NCI-H524 treated with DMSO at 0.1 percent for 48 hours (cell line): ENCODE measurements at regions not wholly inside any gene's neighbourhood (a gene's known extent, or its start where the extent isn't known, plus 50 kb on each side); places are given as distances from the start of the nearest gene placed in this dataset.
A peak's percentile ranks its signal among the peaks of the same experiment; 100 is the strongest.
"Not testable (repeated sequence)": the region's sequence is repeated elsewhere in the genome, so short reads cannot be mapped to it uniquely, and the experiment has no call there.

Source experiments
- DNase-seq: peaks from one replicate; lab custom pipeline; 2025; lab: John Stamatoyannopoulos, UW

DNA sequence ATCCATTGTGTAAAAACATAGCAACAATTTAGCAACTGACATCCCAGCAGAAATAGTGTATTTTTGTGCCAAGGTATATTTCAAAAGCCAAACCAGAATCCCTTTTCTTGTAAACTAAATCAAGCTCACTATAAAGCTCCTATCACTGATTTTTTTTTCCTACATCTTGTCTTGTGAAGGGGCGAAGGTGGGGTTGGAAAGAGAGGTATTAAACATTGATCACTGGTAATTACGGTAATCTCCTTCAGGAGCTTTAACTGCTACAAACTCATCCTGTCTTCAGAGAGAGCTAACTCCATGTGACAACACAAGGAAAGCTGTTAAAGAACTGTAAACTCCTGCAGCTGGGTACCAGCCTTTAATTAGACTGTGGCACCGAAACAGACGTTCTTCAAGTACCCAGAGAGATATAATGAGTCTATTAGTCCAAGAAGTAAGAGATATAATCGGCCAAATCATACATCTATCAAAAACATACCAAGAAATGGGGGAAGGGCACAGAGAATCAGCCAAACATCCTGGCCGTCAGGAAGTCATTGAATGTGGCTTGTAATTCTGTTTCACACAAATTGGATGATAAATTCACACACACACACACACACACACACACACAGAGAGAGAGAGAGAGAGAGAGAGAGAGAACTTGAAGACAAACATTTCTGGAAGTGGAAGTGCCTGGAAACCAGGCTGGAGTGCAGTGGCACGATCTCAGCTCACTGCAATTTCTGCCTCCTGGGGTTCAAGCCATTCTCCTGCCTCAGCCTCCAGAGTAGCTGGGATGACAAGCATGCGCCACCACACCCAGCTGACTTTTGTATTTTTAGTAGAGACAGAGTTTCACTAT, 111.9 kb upstream of the PPARGC1A start:
- peak; percentile 93 for DNase-seq

DNA sequence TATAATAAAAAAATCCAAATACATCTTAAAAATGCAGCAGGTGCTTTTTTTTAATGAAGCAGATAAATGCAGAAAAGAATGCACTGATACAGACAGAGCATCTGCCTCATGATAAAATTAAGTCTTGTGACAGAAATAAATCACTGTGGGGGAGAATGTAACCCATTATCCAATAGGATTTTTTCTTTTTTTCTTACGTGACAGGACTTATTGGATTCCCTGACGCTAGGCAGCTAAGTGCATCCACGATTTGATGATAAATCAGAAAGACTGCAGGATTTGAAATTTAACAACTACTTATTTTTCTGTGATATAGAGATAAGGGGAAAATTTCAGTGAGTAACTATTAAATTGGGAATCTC, 110.6 kb upstream of the PPARGC1A start:
- peak; percentile 37 for DNase-seq

DNA sequence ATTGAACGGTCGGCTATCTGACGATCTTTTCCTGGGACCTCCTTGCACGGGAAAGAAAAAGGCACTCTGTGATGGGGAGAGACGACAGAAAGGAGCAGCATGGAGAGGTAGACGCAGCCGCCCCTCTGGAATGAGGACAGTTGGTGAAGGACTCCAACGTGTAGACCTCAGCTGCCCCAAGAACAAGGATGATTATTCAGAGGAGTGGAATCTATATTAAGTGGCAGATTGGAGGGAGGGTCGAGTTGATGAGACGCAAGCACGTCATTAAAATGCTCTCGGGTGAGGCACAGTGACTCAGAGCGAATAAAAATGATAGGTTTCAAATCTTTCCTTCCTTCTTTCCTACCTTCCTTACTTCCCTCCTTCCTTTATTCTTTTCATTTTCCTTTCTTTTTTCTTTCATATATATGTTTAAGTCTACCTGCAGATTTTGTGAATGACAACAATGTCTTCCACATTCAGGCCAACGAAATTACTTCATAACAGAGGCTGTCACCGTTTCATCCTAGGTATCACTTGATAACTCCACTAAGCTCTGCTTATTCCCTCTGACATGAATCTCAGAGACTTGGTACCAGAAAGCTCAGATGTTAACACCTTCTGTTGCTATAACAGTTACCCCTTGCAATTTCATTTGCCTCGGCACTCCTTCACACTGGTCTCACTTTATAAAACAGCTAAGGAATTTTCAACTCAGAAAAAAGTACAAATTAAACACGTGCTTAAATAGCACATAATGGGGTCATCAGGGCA, 110.0 kb upstream of the PPARGC1A start:
- DNase-seq = peak; percentile 79

DNA sequence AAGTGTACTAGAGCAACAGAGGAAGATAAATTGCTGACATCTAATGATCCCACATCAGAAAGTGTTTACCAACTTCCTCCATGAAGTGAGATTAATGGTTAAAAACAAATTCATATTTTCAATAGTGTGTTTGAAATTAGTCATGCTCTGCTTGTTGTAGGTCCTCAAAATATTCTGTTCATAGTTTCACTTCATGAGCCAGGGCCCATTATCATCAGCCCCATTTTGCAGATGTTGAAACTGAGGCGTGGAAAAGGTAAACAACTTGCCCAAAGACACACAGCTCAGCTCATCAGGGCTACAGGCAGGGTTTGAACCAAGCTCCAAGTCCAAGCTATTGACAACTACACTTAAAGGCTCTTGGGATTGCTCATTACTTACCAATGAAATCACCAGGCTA, 103.5 kb upstream of the PPARGC1A start:
- DNase-seq = no peak

DNA sequence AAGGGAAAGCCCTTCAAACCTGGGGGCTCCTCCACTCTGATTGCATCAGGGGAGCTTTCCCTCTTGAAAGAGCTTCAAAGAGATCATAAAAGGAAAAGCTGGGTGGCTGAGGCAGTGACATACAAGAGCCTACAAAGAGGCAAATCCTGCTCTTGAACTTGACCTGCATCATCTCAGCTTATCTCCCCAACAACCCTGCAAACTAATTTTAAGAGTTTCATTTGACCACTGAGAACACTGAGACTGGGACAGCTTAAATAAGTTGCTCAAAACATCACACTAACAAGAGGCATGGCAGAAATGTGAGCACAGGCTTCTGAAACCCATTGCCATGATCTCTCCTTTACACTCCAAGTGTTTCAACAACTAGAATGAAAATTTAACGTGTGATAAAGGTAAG, 101.6 kb upstream of the PPARGC1A start:
- DNase-seq = no peak

DNA sequence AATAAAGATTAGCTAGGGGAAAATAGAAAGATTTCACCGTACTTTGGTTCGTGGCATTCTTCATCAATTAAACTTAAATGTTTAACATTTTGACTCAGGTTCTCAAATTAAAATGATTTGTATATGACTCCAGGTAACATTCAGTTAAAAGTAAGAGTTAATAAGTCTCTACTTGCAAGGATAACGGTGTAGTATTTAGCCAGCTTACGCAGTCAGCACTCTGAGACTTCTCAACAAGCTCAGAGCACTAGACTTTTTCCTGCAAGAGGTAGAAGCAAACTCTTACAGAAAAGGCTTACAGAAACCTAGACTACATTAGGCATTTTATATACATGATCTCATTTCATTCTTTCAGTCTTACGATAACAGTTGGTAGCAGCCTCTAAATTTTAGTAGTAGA, 96.4 kb upstream of the PPARGC1A start:
- DNase-seq = no peak

DNA sequence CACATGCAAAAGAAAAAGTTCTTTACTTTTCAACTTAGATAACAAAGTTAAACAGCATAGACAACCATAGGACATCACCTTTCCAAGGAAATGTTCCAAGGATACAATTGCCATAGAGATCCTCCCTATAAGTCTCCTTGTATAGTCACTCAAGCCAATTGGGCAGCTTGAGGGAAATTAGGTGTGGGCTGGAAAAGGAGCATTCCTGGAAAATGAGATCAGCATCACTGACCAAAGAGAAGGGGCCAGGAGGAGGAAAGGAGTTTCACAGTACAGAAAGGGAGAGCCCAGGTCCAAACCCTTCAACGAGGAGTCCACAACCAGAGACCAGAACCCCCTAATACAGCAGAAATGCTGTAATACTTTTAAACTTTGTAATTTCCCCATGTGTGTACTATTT, 91.5 kb upstream of the PPARGC1A start:
- DNase-seq = no peak

DNA sequence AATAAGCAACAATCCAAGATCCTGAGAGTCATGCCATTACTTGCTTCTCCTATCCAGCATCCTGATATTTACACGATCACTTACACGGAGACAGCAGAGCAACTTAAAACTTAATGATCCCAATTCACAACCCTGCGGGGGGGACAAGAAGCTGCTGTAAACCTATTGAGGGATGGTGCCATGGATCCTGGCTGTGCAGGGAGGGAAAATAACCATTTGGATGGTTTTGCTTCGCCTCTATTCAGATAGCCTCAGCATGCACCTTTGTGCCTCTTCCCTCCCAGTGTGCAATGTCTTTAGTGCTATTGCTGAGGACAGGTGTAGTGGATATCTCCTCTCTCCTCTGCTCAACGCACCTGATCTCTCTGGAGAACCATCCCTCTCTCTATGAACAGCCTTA, 89.7 kb upstream of the PPARGC1A start:
- no peak for DNase-seq

DNA sequence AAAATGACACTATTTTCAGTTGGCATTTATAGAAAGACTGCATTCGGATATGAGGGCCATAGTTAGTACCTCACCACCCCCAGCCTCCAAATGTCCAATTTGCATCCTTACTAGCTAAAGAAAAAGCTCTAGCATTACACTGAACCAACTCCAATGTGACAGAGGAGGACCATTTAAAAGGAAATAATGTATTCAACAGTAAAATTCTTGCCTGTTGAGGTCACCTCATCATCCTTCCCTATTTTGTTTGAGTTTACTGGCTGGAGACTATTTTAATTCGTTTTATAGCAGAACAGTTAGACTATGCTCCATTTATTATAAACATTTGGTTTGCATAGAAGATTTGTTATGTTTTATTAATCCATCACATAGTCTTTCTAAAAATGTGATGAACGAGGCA, 88.2 kb upstream of the PPARGC1A start:
- no peak for DNase-seq

DNA sequence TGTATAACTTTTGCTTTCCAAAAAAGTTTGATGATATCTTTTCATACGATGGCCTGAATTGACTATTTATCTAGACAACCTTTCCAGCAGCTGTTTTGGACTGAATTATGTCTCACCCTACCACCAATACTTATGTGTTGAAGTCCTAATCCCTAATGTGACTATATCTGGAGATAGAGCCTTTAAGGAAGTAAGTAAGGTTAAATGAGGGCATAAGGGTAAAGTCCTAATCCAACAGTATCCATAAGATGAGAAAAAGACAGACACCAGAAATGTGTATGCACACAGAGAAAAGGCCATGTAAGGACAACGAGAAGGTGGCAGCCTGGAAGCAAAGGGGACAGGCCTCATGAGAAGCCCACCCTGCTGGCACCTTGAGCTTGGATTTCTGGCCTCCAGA, 86.6 kb upstream of the PPARGC1A start:
- no peak for DNase-seq

DNA sequence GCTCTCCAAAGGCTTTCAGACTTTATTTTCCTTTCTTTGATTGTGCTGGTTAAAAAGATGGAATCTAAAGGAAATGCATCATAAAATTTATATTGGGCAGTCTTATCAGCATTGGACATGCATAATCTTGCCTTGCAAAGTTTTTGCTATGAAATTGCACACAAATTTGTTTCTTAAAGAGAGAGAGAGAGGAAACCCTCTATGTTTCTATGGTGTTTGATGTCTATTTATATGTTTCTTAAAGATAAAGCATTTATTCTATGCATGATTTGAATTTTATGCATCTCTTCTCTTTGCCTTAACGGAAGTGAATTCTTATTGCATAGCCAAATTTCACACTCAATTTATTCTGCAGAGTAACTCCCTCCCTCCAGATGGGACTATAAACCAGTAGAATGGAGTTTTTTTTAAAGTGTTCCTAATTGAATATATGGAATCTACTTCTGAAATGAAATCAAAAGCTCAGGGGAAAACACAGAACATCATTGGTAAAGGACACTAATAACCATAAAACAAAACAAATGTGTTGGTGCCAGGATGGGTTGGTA, 83.5 kb upstream of the PPARGC1A start:
- no peak for DNase-seq

DNA sequence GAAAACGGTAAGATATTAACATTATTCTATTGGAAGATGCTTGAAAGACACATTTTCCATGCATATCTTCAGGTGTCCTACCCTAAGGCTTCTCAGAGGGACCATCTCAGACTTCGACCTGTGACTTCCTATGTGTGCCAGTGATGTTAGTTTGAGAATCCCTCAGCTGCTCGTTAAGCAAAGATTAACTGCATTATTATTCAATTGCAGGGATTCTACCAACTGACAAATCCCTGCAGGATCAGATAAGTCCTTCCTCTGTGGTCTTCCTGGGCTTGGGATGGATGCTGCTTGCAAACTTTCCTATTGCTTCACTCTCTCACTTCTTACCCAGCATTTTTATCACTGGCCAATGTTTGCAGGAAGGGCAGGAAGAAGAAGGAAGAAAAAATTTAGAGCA, 83.0 kb upstream of the PPARGC1A start:
- DNase-seq = no peak

DNA sequence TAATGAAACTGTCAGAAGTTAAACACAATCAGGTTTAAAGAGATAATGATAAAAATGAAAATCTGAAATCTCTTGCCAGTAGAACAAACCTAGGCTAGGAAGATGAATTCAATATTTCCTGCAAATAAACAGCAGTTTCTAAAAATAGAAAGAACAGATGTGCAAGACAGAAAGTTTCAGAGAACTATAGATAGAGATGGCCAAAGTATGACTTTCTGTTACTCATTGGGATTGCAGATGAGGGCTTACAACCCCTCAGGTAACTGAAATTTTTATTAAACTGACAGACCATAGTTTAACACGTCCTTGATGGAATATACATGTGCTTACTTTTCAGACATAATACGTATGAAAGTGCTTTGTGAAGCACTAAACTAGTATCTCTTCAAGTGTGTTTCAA, 82.3 kb upstream of the PPARGC1A start:
- DNase-seq = no peak

DNA sequence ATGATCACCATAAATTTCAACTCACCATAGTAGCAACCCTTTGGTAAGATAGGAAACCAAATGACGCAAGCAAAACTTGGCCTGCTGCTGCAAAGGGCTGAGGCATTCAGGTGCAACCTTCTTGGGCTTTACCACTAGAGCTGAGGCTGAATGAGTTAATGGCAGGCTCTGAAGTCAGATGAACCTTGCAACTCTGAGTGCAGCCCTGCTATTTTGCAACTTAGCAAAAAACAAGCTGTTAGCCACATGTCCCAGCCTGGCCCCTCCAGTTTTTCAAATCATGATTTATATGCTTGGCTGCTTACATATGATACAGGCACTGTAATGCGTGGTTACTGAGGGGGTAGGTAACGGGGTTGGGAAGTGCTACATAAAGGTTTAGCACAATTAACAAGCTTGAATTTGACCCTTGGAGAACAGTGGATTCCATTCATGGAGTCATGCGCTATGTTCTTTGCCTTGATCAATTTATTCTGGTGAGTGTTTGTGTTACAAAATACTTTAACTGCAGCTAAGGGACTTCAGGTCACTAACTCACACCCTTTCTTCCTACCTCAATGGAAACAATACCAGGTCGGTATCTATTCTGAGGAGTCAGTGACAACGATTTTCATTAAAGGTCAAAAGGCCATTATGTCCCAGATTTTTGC, 80.5 kb upstream of the PPARGC1A start:
- no peak for DNase-seq

DNA sequence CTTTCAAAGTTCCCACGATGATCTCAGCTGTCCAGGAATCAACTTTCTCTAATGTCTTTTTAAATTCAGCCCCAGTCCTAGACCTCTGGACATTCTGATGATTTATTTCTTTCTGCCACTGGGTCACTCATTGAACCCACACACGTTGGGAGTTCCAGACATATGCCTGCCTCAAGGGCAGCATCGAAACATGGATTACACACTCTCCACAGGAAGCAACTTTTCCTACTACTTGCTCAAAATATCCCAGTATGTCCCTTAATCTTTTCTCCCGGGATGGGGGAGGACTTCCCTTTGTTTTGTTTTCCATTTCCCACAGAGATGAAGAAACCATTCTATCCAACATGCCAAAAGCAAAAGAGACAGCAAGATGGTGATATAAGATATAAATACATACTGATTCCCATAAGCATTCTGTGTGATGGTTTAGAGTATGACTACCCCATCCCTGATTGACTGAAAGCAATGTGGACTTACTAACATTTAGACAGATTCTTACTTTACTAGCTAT, 79.8 kb upstream of the PPARGC1A start:
- DNase-seq = no peak

DNA sequence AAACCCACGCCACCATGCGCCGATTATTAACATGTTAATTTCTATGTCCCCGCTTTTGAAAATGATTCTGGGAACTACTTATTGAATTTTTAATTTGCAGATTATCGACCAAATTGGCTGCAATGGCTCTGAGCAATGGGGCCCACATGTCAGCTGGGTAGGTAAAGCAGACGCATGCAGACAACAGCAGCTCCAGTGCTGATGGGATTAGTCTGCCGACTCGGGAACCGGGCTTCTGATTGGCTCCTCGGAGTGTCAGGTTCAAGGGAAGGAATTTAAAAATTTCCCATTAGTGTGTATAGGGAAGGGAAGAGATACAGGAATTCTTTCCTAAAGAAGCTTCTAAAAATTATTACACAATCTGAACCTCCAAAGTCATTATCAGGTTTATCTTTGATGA, 77.4 kb upstream of the PPARGC1A start:
- no peak for DNase-seq

DNA sequence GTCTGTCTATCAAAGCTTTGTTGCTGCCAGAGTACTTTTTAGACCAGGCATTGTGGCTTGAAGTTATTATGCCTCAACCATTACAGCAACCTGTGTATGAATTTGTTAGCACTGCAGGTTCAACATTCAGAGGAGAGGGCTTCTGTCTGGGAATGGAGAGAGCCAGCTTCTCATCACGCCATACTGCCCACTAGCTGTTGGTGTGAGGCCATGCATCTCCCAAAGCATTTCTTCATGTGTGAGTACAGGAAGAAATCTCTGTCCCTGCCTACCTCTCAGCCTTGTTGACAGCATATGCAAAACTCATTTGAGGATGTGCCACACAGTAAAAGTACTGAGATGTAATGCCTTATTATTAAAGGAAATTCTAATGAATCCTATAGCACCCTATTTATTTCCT, 76.9 kb upstream of the PPARGC1A start:
- DNase-seq = no peak

DNA sequence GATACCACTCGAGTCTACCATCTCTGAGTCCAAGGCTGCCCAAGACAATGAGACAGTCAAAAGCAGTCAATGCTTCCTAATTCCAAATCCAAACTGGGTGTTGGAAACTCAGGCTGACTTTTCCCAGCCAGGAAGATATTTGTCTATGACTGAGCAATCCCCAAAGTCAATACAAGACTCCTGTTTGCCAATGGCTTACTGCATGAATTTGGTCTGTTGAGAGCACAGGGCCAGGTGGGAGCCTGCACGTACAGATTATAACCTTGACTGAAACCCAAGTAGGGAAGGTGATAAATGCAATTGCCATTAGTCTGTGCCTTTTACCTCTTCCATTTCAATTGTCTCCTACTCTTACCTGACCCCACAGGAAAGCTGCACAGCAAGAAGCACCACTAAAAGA, 72.6 kb upstream of the PPARGC1A start:
- DNase-seq = no peak

DNA sequence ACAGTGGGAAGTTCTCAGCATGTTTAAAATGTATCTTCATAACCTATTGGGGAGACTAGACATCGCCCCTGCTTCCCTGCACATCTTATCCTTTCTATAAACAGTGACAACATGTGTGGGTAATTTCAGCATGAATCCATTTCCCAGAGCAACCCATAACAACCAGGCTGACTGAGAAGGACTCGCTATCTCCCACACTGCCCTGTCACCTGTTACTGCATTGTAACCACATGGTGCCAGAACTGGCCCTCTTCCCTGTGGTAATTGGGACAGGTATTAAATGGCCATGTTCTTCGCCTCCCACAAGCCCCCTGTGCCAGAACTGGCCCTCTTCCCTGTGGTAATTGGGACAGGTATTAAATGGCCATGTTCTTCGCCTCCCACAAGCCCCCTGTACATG, 71.5 kb upstream of the PPARGC1A start:
- not testable (repeated sequence) for DNase-seq

DNA sequence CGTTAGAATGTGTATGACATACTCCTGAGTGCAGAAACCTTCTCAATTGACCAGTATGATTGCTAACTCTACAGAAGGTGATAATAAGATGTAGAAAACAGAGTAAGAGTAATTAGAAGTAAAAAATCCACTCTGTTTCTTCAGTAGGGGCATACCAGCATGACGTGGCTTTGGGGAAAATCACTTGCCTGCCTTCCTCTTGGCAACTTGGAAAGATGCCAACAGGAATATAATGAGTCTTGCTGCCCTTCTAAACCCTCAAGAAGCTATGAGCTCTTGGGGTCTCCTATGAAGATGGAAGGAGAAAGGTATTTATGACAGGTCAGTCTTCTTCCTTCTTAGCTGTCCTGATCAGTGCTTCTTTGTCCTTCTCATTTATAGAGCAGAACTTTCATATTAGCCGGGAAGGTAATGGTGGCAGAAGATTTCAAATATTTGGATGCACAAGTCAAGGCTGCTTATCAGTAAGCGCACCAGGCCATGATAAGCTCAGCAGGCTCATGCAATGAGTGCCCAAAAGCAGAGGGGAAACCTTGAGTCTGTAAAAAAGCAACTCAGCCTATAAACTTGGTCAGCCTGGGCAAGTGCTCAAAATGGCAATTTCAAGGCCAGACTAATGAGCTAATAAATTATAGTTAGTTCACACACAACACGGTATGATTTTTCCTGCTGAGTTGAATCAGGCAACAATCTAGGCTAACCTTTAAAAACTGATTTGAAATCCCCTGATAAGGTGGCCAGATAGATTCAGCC, 69.7 kb upstream of the PPARGC1A start:
- no peak for DNase-seq

DNA sequence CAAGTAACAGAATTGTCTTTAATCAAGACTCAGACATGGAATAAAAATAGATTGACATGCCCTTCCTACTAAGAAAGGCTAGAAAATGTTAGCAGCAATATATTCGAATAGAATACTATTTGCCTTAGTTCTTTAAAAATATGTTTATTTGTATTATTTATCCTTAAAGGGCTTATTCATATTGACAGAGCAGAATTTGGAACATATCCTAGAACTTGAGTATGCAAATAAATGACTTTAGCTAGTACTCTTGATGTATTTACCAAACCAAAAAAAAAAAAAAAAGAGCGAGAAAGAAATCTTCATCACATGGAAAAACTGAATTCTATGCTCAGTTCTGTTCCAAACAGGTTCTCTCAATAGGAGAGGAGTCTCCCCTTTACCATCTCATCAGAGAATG, 68.9 kb upstream of the PPARGC1A start:
- DNase-seq = no peak

DNA sequence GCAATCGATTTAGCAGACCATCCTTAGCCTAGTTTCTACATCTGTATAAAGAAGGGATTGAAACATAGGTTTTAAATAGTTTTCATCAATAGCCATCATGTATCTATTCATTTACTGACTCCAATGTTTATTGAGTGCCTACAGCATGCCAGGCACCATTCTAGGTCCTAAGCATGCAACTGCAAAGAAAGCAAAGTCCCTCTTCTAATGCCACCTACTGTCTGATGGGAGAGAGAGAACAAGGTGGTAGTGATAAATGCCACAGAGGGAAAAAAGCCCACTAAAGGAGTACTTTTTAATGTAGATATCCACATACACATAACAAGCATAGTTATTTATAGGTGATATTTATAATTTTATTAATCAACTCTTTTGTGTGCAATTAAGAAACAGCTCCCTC, 67.6 kb upstream of the PPARGC1A start:
- no peak for DNase-seq
